HG02571 (cell line): ENCODE measurements at regions not wholly inside any gene's neighbourhood (a gene's known extent, or its start where the extent isn't known, plus 50 kb on each side); places are given as distances from the start of the nearest gene placed in this dataset.

Experiments used
- ATAC-seq: cut with Tn5 transposase; IDR thresholded peaks from one replicate; pipeline ENCODE4 v1.9.1; 2021; ENCODE audit warnings: mild to moderate bottlenecking, moderate library complexity; ENCODE audit not compliant: unreplicated experiment

DNA sequence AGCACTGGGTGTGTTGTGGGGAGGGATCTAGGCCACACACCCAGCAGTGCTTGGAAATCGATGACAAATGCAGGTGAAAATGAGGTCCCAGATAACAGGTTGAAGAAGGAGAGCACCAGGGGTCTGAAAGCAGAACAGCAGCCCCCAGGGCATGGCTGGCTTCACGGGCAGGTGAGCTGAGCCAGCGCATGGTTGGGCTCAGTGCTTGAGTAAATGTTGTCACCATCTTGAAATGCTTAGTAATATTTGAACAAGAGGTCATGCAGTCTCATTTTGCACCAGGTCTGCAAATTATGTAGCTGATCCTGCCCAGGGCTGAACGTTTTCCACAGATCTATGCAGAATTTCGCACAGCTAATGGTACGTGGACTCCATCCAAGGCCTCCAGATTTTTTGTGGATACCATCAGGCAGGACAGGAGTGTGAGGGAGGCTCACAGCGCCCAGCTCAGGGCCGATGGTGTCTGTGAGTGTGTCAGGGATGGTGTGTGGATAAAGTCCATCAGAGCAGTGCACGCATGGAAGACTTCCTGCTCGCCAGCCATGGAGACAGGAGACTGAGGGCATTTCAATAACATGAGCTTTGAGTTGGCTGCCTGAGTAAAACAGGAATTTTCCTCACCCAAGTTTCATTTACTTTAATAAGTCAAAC, 53.1 kb upstream of the SNX9 start:
- ATAC-seq, result no peak

GRCh38 chr6:157770946-157771345, 52.1 kb upstream of the SNX9 start:
- ATAC-seq, result no peak

GRCh38 chr6:157772820-157773219, 50.2 kb upstream of the SNX9 start:
- ATAC-seq, result no peak
